CD4-positive, alpha-beta T cell treated with Interferon alpha-2 for 1 hour (primary cell): ENCODE measurements at regions not wholly inside any gene's neighbourhood (a gene's known extent, or its start where the extent isn't known, plus 50 kb on each side); places are given as distances from the start of the nearest gene placed in this dataset.

Experiments used
- DNase-seq, 2 donors: peaks; one replicate each; pipeline ENCODE4 v3.0.0-alpha.2; 2020 to 2022

DNA sequence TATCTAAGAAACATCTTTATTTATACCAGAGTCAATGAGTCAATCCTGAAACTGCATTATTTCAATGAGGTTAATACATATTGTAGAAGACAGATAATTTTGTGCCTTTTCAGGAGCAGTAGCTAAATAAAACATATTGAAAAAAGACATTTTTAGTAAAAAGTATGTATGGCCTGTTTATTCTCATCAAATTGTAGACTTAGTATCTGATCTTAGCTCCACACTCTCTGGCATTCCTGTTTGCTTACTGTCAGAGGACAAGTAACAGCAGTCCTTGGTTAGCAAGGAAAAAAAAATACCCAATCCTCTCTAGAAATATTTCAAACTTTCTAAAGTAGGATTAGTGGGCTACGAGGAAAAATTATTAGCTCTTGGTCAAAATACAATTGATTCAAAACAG lies 50.5 kb upstream of the GUCY1A1 start:
- no peak for DNase-seq

DNA sequence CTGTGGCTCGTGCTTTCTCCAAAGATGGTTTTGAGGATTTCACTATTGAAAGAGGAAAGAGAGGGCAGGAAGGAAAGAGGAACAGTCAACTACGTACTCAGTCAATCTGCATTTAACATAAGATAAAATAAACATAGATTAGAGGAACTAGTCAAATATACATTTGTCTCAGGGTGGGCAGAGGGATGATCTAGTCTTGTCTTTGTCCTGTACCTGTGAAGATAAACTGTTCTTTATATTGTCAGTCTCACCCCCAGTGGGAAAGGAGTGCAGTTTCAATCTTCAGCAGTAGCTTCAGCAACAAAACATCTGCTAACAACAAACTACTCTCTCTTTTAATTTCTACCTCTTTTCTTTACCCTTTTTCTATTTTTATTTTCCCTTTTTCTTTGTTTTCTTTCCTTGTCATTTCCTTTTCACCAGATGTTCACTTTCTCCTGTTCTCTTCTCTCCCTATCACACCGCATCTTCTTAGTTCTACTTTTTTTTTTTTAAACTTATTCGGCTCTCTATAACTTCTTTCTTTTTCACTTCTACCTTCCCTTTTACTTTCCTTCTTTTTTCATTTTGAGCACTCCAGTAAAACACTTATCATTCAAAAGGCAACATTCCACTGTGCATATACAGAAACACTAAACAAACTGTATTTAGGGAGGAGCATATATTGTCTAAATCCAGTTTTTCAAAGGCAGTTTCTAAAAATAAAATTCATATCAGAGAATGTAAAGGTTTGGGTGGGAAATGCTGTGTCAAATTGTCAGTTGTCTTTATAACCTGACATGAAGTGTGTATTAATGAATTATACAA lies 51.4 kb upstream of the GUCY1A1 start:
- DNase-seq: no peak

DNA sequence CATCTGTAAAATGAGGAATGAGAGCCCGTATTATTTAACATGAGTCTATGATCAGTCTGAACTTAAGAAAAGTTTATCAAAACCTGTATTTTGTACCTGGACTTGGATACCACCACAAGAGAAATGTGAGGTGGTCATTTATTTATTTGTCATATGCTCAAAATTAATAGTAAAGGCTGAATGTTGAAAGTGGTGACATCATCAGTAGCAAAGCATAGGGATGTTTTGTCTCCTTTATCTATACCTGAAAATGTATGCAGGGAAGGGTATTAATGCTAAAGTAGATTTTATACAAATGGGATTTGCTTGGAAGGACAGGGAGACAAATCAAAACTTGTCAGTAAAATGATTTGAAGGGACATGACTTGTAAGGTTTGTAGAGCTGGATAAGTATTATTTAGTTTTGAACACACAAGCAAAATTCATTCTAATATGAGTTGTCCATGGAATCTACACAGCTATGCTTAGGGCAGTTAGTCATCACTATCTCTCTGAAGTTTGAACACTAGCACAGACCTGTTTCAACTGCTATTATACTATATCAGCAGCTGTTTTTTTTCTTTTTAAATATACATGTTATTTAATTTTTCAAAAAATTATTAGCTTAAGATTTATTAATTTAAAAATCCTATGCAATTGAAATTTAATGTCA lies 52.4 kb upstream of the GUCY1A1 start:
- DNase-seq: no peak

DNA sequence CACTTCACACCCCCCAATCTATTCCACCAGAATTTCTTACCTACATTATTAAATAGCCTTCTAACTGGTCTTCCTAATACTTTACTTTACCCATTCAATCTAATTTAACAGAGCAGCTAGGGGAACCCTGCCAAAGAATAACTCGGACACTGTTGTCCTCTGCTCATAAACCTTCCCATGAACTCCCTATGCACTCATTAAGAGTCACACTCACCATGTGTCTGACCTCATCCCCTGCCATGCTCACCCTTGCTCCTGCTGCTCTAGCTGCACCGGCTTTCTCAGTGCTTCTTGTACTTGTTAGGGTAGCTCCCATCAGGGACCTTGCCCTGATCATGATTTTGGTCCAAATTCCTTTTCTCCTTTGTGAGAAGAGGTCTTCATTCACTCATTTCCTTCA lies 54.6 kb upstream of the GUCY1A1 start:
- no peak for DNase-seq

DNA sequence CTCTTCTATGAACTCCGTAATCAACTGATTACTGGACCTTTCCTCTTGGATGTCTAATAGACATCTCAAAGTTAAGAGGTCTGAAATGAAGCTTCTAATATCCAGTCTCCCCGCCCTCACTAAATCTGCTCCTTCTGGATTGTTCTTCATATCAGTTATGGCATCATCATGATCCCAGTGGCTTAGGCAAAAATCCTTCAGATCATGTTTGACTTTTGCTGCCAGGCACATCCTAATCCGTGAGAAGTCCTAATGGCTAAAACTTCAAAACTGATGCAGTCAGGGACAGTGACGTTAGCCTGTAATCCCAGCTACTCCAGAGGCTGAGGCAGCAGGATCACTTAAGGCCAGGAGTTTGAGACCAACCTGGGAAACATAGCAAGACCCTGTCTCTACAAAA lies 55.1 kb upstream of the GUCY1A1 start:
- DNase-seq: no peak

DNA sequence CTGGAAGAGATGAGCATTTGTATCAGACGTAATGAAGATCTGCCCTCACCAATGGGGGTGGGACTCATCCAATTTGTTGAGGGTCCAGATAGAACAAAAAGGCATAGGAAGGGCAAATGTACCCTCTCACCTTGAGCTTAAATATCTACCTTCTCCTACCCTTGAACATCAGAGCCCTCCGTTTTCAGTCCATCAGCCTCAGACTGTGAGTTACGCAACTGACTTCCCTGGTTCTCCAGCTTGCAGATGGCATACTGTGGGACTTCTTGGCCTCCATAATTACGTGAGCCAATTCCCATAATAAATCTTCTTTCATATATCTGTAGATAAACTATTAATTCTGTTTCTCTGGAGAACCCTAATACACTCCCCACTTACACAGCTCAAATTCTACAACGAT lies 56.5 kb upstream of the GUCY1A1 start:
- no peak for DNase-seq

DNA sequence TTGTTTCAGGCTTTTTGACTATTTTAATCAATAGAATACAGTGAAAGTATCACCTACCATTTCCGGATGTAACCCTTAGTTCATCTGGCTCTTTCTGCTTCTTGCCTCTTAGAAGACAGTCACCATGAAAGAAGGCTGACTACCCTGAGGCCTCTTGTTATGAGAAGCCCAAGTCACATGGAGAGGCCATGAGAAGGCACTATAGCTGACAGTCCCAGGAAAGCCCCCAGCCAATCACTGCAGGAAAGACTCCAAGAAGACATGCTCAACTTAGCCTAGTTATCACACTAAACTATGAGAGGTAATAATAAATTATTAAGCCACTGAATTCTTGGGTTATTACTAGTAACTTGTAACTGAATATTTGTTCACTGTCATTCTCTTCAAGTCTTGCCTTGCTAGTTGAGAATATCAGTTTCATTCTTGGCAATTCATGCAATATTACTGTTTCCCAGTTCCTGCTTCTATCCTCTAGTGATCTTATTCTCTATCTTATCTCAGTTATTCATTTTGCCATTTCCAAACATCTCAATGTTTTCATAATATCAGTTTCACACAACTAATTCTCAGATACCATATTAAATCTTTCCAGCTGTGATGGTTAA lies 57.1 kb upstream of the GUCY1A1 start:
- DNase-seq: no peak

DNA sequence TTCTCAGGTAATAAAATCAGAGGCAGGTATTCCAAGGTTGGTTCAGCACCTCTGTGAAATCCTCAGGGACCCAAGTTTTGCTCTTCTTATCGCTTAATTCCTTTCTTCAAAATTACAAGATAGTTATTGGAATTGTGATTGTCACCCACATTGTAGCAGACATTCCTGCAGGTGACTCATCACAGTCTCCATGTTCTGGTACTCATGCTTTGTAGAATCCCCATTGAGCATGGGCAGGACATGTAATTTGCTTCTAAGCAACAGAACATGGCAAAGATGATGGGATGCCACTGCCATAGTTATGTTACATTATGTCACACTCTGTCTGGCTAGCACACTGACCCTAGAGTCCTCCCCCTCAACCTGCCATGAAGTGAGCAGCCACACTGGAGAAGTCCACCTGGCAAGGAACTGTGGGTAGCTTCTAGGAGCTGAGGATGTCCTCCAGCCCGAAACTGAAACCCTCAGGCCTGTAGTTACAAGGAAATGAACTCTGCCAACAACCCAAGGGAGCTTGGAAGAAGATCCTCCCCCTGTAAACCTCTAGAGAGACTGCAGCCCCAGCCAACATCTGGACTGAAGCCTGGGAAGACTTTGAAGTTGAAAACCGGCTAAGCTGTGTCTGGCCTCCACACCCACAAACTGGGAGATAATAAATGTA lies 58.3 kb upstream of the GUCY1A1 start:
- no peak for DNase-seq

DNA sequence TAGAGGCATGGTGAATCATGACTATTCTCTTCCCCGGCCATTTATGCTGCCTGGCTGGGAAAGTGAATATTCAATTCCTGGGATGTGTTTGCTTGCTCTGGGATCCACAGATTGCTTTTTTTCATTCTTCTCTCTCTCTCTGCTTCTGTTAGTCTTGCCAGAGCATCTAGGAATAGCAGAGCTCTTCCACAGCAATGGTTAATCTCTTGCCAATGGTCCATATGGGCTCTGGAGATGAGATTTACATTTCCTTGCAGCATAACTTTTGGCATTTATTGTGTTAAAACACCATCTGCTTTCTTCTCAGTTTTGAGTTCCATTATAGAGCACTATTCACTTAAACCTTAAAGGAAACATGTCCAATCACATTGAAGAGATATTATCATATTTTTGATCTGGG lies 59.2 kb upstream of the GUCY1A1 start:
- DNase-seq: no peak

DNA sequence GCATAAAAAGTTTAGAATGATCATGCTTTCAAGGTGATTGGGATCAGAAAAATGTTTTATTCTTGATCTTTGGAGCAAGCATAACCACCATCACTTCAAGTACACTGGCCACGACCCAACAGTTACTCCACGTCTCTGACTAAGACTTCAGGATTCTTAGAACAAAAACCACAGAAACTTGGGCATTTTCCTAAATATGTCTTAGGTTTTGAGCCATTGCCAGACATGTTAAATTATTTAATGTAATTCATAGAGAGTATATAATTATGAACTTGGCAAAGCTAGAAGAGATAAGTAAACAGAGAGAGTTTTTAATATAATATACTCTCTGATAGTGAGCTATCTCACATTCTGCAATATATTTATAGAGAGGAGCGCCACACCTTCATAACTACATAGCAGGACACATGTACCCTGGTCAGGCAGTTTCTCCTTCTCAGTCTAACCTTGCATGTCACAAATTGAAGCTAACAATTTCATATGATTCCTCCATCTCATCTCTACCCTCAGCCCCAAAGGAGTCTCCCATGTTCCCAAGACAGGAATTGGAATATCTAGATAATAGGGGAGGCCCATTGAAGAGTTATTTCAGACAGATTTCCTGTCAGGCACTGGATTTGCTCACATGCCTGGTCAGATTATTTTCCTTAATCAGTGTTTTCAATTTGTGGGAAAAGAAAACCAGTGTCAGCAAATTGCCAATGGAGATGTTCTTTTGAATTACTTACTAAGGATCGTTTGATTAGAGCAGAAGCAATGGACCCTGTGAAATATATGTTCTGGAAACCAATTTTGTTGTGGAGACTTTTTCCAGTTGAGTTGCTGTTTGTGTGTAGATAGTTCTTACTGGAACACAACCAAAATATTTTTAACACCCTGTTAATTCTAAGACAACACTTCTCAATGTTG lies 61.7 kb upstream of the GUCY1A1 start:
- no peak for DNase-seq

DNA sequence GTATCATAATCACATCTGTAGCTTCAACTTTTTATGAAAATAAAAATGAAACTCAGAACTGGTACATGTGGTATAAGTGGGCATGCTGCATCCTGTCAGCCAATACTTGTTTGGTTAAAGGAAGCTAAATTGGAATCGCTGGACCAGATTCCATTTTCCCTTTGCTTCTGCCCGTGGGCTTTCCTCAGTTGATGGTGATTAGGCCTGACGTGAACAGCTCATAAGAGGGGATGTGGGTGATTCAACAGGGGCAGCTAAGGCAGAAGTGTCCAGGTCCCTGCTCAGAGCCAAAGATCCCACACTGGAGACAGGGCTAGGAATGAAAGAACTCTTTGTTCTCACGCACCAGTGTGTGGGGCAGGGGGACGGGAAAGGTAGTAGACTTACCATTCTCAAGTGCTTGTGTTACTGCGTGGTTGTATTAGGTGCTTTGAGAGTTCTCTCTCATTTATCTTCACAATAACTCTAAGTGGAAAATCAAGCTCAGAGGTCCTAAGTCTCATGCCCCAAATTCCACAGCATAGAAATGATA lies 63.2 kb upstream of the GUCY1A1 start:
- DNase-seq: no peak

DNA sequence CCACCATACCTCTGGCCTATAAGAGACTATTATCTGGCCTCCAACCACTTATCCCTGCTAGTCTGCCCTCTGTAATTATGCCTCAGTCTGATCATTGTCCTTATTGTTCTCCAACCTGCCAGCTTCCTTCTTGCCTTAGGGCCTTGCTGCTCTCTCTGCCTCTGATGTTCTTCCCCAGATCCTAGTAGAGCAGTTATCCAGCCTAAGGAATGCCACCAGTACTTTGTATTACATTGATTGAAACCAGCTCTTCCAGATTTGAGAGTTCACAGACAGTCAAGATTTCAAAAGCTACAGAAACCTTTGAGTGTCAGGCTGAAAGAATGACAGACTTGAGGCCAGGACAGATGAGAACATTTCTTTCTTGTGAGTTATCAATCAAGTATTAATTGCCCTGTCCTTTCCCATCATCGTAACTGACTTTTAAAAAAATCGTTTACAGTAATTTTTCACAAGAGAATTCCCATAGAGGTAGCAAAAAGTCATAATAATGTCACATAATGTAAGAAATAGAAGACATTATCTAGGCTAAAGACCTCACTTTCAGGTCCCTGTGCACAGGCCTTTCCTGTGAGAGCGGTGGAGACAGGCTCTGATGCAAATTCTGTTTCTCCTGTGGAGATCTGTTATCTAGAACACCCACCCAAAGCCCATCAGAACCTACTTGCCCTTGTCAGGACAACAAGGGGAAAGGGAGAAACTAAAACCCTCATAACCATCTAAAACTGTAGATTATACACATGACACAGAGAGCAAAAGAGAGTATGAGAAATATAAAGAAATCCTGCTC lies 64.1 kb upstream of the GUCY1A1 start:
- no peak for DNase-seq

DNA sequence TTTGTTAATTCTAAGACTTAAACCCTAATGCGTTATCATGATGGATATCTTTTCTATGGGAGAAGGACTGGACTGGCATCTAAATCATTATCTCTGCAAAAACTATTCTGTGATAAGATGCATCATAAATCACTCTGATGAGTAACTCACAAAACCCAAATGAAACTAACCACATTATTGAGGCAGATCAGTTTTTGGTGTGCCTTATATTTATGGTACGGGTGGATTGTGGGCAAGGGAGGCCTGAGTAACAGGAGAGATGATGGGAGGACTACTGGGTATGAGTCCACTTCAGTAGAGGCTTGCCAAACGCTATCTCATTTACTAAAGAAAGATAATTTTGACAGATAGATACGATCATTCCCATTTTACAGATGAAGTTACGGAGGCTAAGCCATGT lies 66.4 kb upstream of the GUCY1A1 start:
- DNase-seq: no peak

DNA sequence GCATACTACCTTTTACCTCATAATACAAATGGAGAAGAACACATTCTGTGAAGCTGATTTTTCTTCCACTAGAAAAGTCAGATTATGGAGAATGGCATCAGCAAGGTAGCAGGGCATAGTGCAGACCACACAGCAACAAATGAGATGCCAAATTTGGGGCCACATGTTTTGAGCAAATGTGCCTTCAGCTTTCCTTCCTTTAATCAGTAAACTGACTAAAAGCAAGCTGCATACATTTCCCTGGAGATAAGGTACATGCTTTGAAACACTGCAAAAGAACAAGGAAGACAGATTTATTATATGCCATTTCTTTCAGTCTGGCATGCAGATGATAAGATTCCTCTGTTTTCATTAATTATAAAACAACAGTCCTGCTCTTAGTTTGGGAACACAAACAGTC lies 67.1 kb upstream of the GUCY1A1 start:
- no peak for DNase-seq

DNA sequence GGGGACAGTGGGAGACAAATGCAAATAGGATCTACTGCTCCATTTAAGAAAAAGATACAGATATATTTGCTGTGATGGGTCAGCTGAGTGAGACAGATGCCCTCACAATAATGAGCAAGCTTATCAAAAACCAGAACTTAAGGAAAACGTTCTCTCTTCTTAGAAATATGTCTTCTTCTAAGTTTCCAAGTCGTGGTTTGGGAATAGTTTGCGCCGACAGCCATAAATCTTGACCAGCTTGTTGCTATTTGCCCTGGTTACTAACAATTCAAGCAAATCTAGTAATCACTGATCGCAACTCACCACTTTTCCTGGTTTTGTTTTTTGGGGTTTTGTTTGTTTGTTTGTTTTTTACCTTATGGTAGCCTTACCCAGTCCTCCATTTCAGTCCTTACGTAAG lies 67.6 kb upstream of the GUCY1A1 start:
- DNase-seq: no peak

DNA sequence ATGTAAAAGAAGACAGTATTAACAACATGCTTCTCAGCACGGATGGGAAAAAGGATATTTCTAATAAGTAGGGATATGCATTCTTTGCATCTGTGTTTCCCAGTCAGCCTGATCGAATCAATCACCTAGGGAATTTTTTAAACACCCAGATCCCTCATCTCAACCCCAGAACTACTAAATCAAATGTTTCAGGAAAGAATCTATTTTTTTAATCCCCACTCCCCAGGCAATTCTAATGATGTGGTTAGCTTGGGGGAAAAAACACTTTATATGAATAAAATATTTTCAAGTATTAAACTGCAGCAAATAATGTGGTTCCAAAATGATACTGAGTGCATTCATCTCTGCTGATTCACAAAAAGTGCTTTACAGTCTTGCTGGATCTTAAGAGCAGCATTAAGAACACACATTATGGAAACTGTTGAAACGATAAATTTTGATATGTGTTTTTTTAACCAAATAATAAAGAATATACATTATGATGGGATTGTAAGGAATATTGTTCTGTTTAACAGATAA lies 68.7 kb upstream of the GUCY1A1 start:
- no peak for DNase-seq

DNA sequence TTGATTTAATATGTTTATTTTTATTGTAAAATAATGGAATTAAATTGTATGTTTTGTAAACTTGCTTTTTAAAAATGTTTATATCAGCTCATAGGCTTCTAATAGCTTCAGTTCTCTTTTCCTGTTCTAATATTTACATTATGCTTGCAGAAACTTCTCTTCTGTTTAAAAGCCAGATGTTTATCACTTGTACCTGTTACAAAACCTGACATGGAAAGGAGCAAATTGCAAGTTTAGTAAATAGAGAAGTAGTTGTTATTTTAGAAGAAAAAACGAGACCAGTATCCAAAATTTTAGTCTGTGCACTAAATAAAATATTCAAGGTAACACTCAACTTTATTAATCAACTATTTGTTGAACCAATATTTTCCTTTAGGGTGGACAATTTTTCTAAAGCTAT lies 69.4 kb upstream of the GUCY1A1 start:
- no peak for DNase-seq

DNA sequence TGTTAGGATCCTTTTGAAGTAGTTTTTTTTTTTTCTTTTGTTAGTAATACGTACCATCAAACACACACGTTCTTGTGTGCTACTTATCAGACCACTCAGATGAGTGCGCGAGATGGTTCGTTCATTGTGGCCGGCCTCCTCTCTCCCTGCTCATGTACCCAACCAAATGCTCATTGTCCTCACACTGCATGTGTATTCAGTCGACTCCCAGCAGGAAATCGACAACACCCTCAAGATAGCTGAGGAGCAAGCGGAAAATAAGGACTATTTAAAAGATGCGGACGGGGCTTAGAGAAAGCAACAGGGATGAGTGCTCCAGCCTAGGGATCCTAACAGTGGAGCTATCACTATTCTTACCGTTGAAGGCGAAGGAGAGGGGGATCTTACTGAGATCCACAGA lies 72.9 kb upstream of the GUCY1A1 start:
- DNase-seq: no peak

DNA sequence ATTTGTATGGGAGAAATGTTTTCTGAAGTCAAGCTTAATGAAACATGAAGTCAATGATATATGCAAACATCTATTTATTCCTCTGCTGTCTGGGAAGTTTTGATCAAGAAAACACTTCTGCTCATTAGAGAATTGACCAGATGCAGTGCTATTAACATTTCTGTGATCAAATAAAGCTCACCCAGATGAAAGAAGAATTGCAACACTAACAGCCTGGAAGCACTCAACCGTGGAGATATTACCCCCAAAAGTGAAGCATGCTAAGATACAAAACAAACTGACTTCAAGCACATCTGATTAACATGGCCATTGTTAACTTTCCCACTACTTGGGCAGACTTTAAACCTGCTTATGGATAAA lies 73.7 kb upstream of the GUCY1A1 start:
- DNase-seq: no peak

DNA sequence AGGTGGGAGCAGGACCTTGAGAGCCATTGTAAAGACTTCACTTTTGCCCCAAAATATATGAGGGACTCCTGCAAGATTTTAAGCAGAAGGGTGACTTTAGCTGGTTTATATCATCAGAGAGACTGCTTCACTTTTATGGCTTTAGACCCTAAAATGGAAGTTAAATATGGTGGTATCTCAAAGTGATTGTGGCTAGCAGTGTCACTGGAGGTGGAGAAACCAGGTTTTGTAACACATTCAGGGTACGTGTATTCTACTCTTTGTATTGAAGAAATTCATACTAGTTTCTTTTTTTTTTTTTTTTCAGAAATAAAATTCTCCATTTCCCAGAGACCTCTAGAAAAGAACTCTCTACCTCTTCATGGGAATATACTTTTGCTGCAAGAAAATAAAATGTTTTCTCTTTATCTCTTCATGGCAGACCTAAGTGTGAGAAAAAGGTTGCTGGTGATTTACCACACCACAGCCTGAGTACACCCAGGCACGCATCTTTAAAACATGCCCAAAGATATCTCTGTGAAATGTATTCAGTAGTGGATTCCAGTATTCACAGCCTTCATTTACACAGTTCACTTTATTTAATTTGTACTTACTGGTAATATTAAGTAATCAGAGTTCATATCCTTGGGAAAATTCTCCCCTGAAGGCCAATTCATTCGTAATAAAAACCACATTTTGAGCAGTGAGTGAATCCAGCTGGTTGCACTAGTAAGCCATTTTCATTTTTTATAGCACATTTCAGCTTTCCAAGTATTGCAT lies 74.3 kb upstream of the GUCY1A1 start:
- DNase-seq: no peak

DNA sequence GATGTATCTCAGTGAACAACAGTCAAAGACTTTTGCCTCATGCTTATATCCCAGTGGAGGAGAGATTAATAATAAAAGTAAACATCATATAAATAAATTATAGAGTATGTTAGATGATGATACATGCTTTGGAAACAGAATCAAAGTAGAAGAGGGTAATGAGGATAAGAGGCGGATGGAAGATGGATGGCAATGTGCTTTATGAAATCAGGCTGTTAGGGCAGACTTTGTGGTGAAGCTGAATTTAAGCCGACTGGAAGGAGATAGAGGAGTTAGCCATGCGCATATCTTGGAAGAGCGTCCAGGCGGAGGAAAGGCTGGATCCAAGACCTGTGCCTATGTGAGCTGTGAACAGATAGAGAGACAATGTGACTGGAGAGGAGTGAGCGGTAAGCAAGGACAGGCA lies 74.9 kb upstream of the GUCY1A1 start:
- no peak for DNase-seq
